Prostate gland (tissue), 2 donors: ENCODE measurements at regions not wholly inside any gene's neighbourhood (a gene's known extent, or its start where the extent isn't known, plus 50 kb on each side); places are given as distances from the start of the nearest gene placed in this dataset.

Experiments
- DNase-seq: peaks from one replicate; pipeline ENCODE4 v3.0.0-alpha.2; 2019; ENCODE audit warnings: low spot score
- H3K27ac ChIP-seq, 2 donors: fragments of 200-600 bp; sonication (generic); 2 replicates each; pipeline ENCODE4 v1.5.1; 2017 to 2019
- H3K27me3 ChIP-seq: fragments of 200-600 bp; sonication (generic); replicated peaks from 2 replicates; pipeline ENCODE4 v1.5.1; 2019; ENCODE audit not compliant: insufficient read depth
- H3K36me3 ChIP-seq, 2 donors: fragments of 200-600 bp; sonication (generic); 1 replicate in 1 of 2; 2 replicates in 1 of 2; pipeline versions ENCODE4 v1.5.1 to v1.8.1; 2017 to 2019
- H3K4me1 ChIP-seq: fragments of 200-600 bp; sonication (generic); replicated peaks from 2 replicates; pipeline ENCODE4 v1.5.1; 2019
- H3K4me3 ChIP-seq, 2 donors: fragments of 200-600 bp; sonication (generic); 2 replicates each; pipeline ENCODE4 v1.5.1; 2017 to 2019
- H3K9me3 ChIP-seq: fragments of 200-600 bp; sonication (generic); 2 replicates; pipeline ENCODE4 v1.5.1; 2017
- POLR2A ChIP-seq: fragments of 450-650 bp; IDR thresholded peaks from one replicate; pipeline ENCODE4 v1.6.1; 2016; ENCODE audit warnings: antibody characterized with exemption, mild to moderate bottlenecking
- POLR2AphosphoS5 ChIP-seq: sonication (generic); formaldehyde crosslinking; IDR thresholded peaks from one replicate; pipeline ENCODE4 v1.6.1; 2017; ENCODE audit warnings: antibody characterized with exemption
- WGBS: methylation state at CpG from one replicate; pipeline ENCODE4 v1.1.5; 2018; 5-methylcytosine and 5-hydroxymethylcytosine counted together
- intact Hi-C: fragments of 100-400 bp; cut with DNase I; formaldehyde crosslinking; loops from one replicate; pipeline ENCODE4 v1.14.2; 2022
- TF ChIP-seq, protein P1 (sequence below), 4 experiments: fragments of 200-600 bp in 2 of 4; fragments of 450-650 bp in 2 of 4; sonication (generic) in 2 of 4; IDR thresholded peaks; 1 replicate in 3 of 4; 2 replicates in 1 of 4; pipeline ENCODE4 v1.5.1; 2016 to 2019; ENCODE audit warnings: antibody characterized with exemption in 4 of 4, mild to moderate bottlenecking in 2 of 4, moderate library complexity in 2 of 4

DNA sequence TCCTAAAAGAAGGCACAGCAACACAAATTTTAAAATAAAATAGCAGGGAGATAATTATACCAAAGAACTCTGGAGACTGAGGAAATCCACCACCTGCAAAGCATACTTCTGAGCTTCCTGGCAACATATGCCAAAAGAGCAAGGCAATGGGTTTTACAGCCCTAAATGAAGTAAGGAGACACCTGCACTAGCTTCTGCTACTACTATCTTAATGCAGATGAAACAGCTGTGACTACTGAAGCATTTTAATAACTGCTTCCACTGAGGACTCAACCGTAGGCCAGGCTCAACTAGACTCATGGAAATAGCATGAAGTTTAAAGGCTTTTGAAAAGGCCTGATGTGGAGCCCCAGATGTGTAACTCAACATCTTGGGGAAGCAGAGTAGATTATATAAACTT lies 820.1 kb upstream of the AMELY start:
- intact Hi-C loops = no loop called here

DNA sequence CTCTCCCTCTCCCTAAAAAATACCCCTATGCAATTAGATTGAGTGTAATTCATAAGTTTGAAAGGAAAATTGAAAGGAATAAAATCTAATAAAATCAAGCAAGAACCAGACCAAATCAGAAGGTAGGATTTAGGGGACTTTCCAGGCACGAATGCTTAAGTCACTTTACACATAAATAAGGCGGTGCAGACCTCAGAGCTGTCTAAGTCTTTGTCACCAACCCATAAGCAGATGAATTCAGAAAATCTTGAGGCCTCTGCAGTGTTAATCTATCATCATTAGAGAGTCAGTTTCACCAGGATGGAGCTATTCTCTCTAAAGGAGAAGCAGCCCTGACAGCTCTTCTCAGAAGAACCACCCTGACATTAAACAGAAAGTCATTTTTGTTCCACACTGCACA lies 819.1 kb upstream of the AMELY start:
- Histone ChIP-seq H3K27me3 (no peaks in the 10 kb centered on the region), H3K4me3 (no peak overlapping the region), H3K9me3 (no peaks in the 10 kb centered on the region), H3K4me1 (no peaks in the 10 kb centered on the region), H3K36me3 (no peaks in the 10 kb centered on the region), H3K27ac (no peak overlapping the region)
- no peak for DNase-seq
- 79% methylated on average over 2 of the region's 2 CpGs for WGBS
- no peak for TF ChIP-seq POLR2A
- TF ChIP-seq POLR2AphosphoS5 = no peak
- TF ChIP-seq, protein P1, sequence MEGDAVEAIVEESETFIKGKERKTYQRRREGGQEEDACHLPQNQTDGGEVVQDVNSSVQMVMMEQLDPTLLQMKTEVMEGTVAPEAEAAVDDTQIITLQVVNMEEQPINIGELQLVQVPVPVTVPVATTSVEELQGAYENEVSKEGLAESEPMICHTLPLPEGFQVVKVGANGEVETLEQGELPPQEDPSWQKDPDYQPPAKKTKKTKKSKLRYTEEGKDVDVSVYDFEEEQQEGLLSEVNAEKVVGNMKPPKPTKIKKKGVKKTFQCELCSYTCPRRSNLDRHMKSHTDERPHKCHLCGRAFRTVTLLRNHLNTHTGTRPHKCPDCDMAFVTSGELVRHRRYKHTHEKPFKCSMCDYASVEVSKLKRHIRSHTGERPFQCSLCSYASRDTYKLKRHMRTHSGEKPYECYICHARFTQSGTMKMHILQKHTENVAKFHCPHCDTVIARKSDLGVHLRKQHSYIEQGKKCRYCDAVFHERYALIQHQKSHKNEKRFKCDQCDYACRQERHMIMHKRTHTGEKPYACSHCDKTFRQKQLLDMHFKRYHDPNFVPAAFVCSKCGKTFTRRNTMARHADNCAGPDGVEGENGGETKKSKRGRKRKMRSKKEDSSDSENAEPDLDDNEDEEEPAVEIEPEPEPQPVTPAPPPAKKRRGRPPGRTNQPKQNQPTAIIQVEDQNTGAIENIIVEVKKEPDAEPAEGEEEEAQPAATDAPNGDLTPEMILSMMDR (IDR thresholded peaks at IDR 0.05) = no peak
- intact Hi-C loops = no loop called here

More for the DNA sequence above, 820.1 kb upstream of the AMELY start:
- no peak overlapping the region for H3K27ac ChIP-seq
- H3K36me3 ChIP-seq = no peaks in the 10 kb centered on the region
- no peaks in the 10 kb centered on the region for H3K4me1 ChIP-seq
- H3K9me3 ChIP-seq = no peaks in the 10 kb centered on the region
- no peak for DNase-seq
- no peak overlapping the region for H3K4me3 ChIP-seq
- H3K27me3 ChIP-seq = no peaks in the 10 kb centered on the region
- WGBS = 100% methylated on average over 1 of the region's 1 CpG
- no peak for TF ChIP-seq POLR2A
- TF ChIP-seq POLR2AphosphoS5 = no peak
- TF ChIP-seq, protein P1 (IDR thresholded peaks at IDR 0.05) = no peak

DNA sequence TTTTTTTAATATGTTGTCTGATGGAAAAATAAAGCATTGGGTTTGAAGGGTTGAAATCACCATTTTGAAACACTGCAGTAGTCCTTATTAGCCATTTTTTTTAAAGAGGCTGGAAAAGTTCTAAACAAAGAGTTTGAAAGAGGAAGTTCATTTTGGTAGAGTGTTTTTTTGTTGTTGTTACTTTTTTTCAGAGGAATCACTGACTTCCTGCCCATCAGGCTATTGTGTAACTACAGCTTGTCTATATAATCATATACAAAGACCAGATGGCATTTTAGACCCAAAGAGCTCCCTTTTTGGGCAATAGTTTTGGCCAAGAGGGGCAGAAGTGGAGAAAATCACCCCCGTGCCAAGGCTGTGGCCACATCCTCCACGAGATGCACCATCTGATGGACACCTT lies 818.5 kb upstream of the AMELY start:
- TF ChIP-seq POLR2A (no peak), POLR2AphosphoS5 (no peak)
- Histone ChIP-seq H3K27ac (no peak overlapping the region), H3K36me3 (no peaks in the 10 kb centered on the region), H3K9me3 (no peaks in the 10 kb centered on the region), H3K4me3 (no peak overlapping the region), H3K4me1 (no peaks in the 10 kb centered on the region), H3K27me3 (no peaks in the 10 kb centered on the region)
- intact Hi-C loops = no loop called here
- no peak for DNase-seq
- 70% methylated on average over 2 of the region's 2 CpGs for WGBS

DNA sequence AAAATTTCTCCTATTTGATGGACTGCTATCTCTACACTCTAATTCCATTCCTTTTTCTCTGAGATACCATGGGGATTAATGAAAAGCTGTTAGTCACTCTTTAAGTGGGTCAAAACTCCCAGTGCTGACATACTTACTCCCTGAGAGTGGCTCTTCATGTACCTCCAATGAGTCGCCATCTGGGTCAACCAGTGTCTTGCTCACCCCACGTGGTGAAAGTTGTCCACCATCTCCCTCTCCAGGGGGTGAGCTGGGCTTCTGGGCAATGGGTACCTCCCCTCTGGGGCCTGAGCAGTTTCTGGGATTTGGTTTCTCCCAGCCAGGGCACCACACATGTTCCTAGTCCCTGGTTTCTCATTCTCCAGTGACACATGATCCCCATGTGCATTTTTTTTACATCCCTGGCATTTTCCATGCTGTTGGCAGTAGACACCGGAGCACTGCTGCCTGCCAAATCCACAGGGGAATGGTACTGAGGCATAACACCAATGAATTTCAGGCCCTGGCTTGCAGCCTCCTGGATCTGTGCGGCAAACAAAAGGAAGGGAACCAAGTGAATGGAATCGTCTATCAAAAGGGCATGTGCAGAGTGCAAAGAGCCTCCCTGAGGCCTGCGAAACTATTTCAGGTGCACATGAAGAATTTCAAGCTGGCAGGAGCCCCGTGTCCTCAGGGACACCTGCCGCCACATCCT lies 817.9 kb upstream of the AMELY start:
- 35% methylated on average over 8 of the region's 8 CpGs for WGBS

DNA sequence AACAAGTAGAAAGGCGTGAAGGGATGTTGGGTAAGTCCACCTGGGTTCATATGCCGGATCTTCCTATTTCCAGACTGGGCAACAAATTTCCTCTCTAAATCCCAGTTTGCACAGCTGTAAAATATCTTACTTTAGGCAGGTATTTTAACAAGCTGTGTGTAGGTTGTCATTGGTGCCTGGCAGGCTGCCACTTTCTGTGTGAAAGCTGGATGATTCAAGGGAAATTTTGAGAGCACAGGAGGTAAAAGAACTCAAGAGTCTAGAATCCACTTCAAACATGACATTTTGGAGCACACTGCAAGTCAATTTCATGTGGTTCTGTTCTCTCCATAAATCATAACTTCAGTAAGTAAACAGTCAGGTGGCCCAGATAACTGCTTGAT lies 817.4 kb upstream of the AMELY start:
- Histone ChIP-seq H3K4me3 (no peak overlapping the region), H3K4me1 (no peaks in the 10 kb centered on the region), H3K27ac (no peak overlapping the region), H3K36me3 (no peaks in the 10 kb centered on the region), H3K27me3 (no peaks in the 10 kb centered on the region), H3K9me3 (no peaks in the 10 kb centered on the region)
- DNase-seq = peak; percentile 38
- TF ChIP-seq, protein P1 (IDR thresholded peaks at IDR 0.05) = no peak
- TF ChIP-seq POLR2AphosphoS5 (no peak), POLR2A (no peak)
- 45% methylated on average over 2 of the region's 2 CpGs for WGBS
- intact Hi-C loops = no loop called here

More for the DNA sequence above, 817.9 kb upstream of the AMELY start:
- H3K4me1 ChIP-seq = no peaks in the 10 kb centered on the region
- intact Hi-C loops = no loop called here
- H3K9me3 ChIP-seq = no peaks in the 10 kb centered on the region
- H3K4me3 ChIP-seq = no peak overlapping the region
- H3K27me3 ChIP-seq = no peaks in the 10 kb centered on the region
- TF ChIP-seq POLR2AphosphoS5 (peak; percentile 50), POLR2A (no peak)
- TF ChIP-seq, protein P1 (IDR thresholded peaks at IDR 0.05) = no peak
- no peak overlapping the region for H3K27ac ChIP-seq
- DNase-seq = peak; percentile 68
- no peaks in the 10 kb centered on the region for H3K36me3 ChIP-seq
